ENCODE measurements at regions not wholly inside any gene's neighbourhood (a gene's known extent, or its start where the extent isn't known, plus 50 kb on each side); places are given as distances from the start of the nearest gene placed in this dataset.

- TF ChIP-seq CTCF (conservative IDR thresholded peaks at IDR 0.05; ENCODE audit: low read depth, low read length) (no peak), RFX5 (IDR thresholded peaks at IDR 0.05; ENCODE audit: low read depth, low read length) (no peak), POLR2A (IDR thresholded peaks at IDR 0.05; ENCODE audit: low read depth, low read length) (no peak), ELK1 (IDR thresholded peaks at IDR 0.05; ENCODE audit: borderline replicate concordance, low read depth, low read length) (no peak), MXI1 (IDR thresholded peaks at IDR 0.05; ENCODE audit: borderline replicate concordance, low read depth, low read length) (no peak), RAD21 (IDR thresholded peaks at IDR 0.05; ENCODE audit: low read length) (no peak)
These were observed 90.4 kb downstream of the SLC2A10 start for GRCh38 chr20:46799781-46800408.
